Naive thymus-derived CD4-positive, alpha-beta T cell (primary cell): ENCODE measurements at regions not wholly inside any gene's neighbourhood (a gene's known extent, or its start where the extent isn't known, plus 50 kb on each side); places are given as distances from the start of the nearest gene placed in this dataset.

Experiments used
- ATAC-seq: fragments of 150-1000 bp; cut with Tn5 transposase; 2 replicates; pipeline ENCODE4 v1.10.0; 2021; ENCODE audit warnings: mild to moderate bottlenecking, moderate library complexity
- CTCF ChIA-PET: fragments of 350-600 bp; sonication (Branson Sonifier 250); formaldehyde crosslinking; loops from one replicate; lab custom pipeline; 2021; ENCODE audit warnings: antibody characterized with exemption; lab: Charles Lee
- POLR2A ChIA-PET: fragments of 350-600 bp; sonication (Branson Sonifier 250); formaldehyde crosslinking; loops from one replicate; lab custom pipeline; 2021; ENCODE audit warnings: antibody characterized with exemption, inconsistent platforms; lab: Charles Lee
- DNase-seq, 9 donors: peaks; one replicate each; pipeline versions ENCODE4 v3.0.0 to v3.0.0-alpha.2; 2020 to 2022; ENCODE audit warnings: mixed read lengths in 1 of 9
- H3K27ac ChIP-seq: one replicate; pipeline ENCODE4 v1.7.0; 2013; ENCODE audit warnings: mild to moderate bottlenecking, low read depth, low read length, moderate library complexity
- H3K27me3 ChIP-seq, 2 donors: one replicate each; pipeline ENCODE4 v1.7.0; 2013; ENCODE audit warnings: low read length in 2 of 2, mild to moderate bottlenecking in 2 of 2, moderate library complexity in 2 of 2; ENCODE audit not compliant: control insufficient read depth in 2 of 2, insufficient read depth in 2 of 2
- H3K36me3 ChIP-seq, 3 experiments: 1 replicate in 2 of 3; 2 replicates in 1 of 3; pipeline ENCODE4 v1.7.0; 2013; ENCODE audit warnings: low read length in 3 of 3, mild to moderate bottlenecking in 3 of 3, moderate library complexity in 1 of 3; ENCODE audit not compliant: insufficient read depth in 3 of 3, control insufficient read depth in 2 of 3
- H3K4me1 ChIP-seq, 2 donors: one replicate each; pipeline ENCODE4 v1.7.0; 2013; ENCODE audit warnings: low read length in 2 of 2, mild to moderate bottlenecking in 2 of 2, moderate library complexity in 1 of 2; ENCODE audit not compliant: control insufficient read depth in 2 of 2, insufficient read depth in 2 of 2
- H3K4me3 ChIP-seq: 2 replicates; pipeline ENCODE4 v1.7.0; 2013; ENCODE audit warnings: mild to moderate bottlenecking, low read length
- H3K9me3 ChIP-seq, 3 experiments: 1 replicate in 2 of 3; 2 replicates in 1 of 3; pipeline ENCODE4 v1.7.0; 2013; ENCODE audit warnings: low read length in 3 of 3; ENCODE audit not compliant: control insufficient read depth in 2 of 3
- H3K27ac Mint-ChIP-seq, 9 donors: one replicate each; pipeline ENCODE4 v1.8.0; 2020 to 2022; ENCODE audit warnings: mixed read lengths in 9 of 9, mild to moderate bottlenecking in 8 of 9, moderate library complexity in 5 of 9, inconsistent platforms in 2 of 9
- H3K27me3 Mint-ChIP-seq, 5 donors: one replicate each; pipeline ENCODE4 v1.8.0; 2021 to 2022; ENCODE audit warnings: mixed read lengths in 5 of 5, mild to moderate bottlenecking in 1 of 5
- H3K36me3 Mint-ChIP-seq, 5 donors: one replicate each; pipeline ENCODE4 v1.8.0; 2020 to 2022; ENCODE audit warnings: mixed read lengths in 5 of 5, mild to moderate bottlenecking in 3 of 5, inconsistent platforms in 1 of 5
- H3K4me1 Mint-ChIP-seq, 7 donors: one replicate each; pipeline ENCODE4 v1.8.0; 2020 to 2022; ENCODE audit warnings: mixed read lengths in 7 of 7, mild to moderate bottlenecking in 3 of 7, inconsistent platforms in 1 of 7
- H3K4me3 Mint-ChIP-seq, 10 donors: one replicate each; pipeline ENCODE4 v1.8.0; 2020 to 2022; ENCODE audit warnings: mild to moderate bottlenecking in 10 of 10, mixed read lengths in 10 of 10, moderate library complexity in 6 of 10, inconsistent platforms in 2 of 10
- H3K9me3 Mint-ChIP-seq, 11 donors: one replicate each; pipeline ENCODE4 v1.8.0; 2020 to 2022; ENCODE audit warnings: mixed read lengths in 11 of 11, mild to moderate bottlenecking in 4 of 11, inconsistent platforms in 1 of 11, moderate library complexity in 1 of 11
- intact Hi-C, 2 donors: fragments of 100-400 bp; cut with micrococcal nuclease; formaldehyde crosslinking; loops; one replicate each; pipeline ENCODE4 v1.15.1; 2023

DNA sequence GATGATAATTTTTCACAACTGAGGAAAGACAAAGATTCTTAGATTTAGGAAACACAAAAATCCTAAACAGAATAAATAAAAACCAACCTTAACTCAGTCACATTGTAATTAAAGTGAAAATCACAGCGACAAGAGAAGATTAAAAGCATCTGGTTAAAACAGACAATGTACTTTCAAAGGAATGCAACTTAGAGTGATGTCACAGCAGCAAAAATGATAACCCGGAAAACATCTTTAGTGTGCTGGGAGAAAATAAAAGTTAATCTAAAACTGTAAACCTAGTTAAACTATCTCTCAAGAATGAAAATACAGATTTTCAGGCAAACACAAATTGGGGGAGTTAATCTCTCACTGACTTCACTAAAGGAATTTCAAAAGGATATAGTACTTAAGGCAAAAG, 76.8 kb upstream of the OGFRL1 start:
- peaks cover 5 to 26% (median 6%) of the 10 kb centered on the region in 5 donors for H3K27me3 Mint-ChIP-seq
- no peaks in the 10 kb centered on the region for H3K4me1 ChIP-seq

DNA sequence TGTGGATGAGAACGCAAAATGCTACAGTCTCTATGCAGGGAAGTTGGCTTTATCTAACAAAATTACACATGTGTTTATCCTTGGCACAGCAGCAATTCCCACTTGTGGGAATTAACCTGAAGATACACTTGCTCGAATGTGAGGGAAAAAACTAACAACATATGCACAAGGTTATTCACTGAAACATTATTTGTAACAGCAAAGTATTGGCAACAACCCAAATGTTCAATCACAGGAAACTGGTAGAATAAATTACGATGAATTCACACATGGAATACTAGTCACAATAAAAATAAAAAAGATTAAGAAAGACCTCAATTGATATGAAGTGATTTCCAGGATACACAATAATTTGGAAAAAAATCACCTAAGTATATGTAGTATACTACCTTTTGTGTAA, 68.1 kb upstream of the OGFRL1 start:
- Mint-ChIP-seq H3K4me1 (peaks cover 0 to 5% (median 0%) of the 10 kb centered on the region in 7 donors), H3K27me3 (peaks cover 0 to 18% (median 3%) of the 10 kb centered on the region in 5 donors), H3K36me3 (no peaks in the 10 kb centered on the region), H3K27ac (no peak overlapping the region), H3K9me3 (no peaks in the 10 kb centered on the region), H3K4me3 (no peak overlapping the region)
- POLR2A ChIA-PET = no interaction called here
- no peak for DNase-seq
- Histone ChIP-seq H3K4me1 (no peaks in the 10 kb centered on the region), H3K4me3 (no peak overlapping the region), H3K27ac (no peak overlapping the region), H3K27me3 (no peaks in the 10 kb centered on the region), H3K9me3 (no peaks in the 10 kb centered on the region), H3K36me3 (no peaks in the 10 kb centered on the region)
- intact Hi-C loops = no loop called here
- no peak for ATAC-seq
- CTCF ChIA-PET = no interaction called here

More for the DNA sequence above, 76.8 kb upstream of the OGFRL1 start:
- ChIA-PET CTCF (no interaction called here), POLR2A (no interaction called here)
- H3K36me3 Mint-ChIP-seq = no peaks in the 10 kb centered on the region
- H3K27me3 ChIP-seq = no peaks in the 10 kb centered on the region
- no peaks in the 10 kb centered on the region for H3K4me1 Mint-ChIP-seq
- no peak overlapping the region for H3K27ac ChIP-seq
- H3K4me3 Mint-ChIP-seq = no peak overlapping the region
- no peaks in the 10 kb centered on the region for H3K36me3 ChIP-seq
- H3K9me3 Mint-ChIP-seq = no peaks in the 10 kb centered on the region
- H3K27ac Mint-ChIP-seq = no peak overlapping the region
- no peak overlapping the region for H3K4me3 ChIP-seq
- no peak for DNase-seq
- intact Hi-C loops = no loop called here
- no peak for ATAC-seq
- H3K9me3 ChIP-seq = no peaks in the 10 kb centered on the region

DNA sequence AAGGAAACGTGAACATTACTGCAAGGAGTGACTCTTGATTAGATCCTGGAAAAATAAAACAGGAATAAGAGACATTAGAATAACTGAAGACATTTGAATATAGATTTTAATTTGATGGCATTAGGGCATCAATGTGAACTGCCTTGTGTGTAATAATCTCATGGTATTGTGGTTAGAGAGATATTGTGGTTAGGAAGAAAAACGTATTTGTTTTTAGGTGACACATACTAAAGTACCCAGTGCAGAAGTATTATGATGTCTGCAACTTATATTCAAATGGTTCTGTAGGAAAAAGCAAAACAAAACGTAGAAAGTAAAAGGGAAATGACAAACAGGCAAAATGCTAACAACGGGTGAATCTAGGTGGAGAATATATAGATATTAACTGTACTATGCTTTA, 65.9 kb upstream of the OGFRL1 start:
- Histone ChIP-seq H3K9me3 (no peaks in the 10 kb centered on the region), H3K27ac (no peak overlapping the region), H3K27me3 (no peaks in the 10 kb centered on the region), H3K4me3 (no peak overlapping the region), H3K4me1 (no peaks in the 10 kb centered on the region), H3K36me3 (no peaks in the 10 kb centered on the region)
- peaks cover 0 to 12% (median 7%) of the 10 kb centered on the region in 7 donors for H3K4me1 Mint-ChIP-seq
- no peak for DNase-seq
- POLR2A ChIA-PET = no interaction called here
- H3K9me3 Mint-ChIP-seq = peaks cover 0 to 5% (median 0%) of the 10 kb centered on the region in 11 donors
- no peaks in the 10 kb centered on the region for H3K36me3 Mint-ChIP-seq
- peaks cover 0 to 14% (median 0%) of the 10 kb centered on the region in 5 donors for H3K27me3 Mint-ChIP-seq
- no peak overlapping the region for H3K4me3 Mint-ChIP-seq
- peak overlapping the region in 1 of 9 donors; percentile 44 for H3K27ac Mint-ChIP-seq
- no peak for ATAC-seq
- intact Hi-C loops = no loop called here
- CTCF ChIA-PET = no interaction called here

DNA sequence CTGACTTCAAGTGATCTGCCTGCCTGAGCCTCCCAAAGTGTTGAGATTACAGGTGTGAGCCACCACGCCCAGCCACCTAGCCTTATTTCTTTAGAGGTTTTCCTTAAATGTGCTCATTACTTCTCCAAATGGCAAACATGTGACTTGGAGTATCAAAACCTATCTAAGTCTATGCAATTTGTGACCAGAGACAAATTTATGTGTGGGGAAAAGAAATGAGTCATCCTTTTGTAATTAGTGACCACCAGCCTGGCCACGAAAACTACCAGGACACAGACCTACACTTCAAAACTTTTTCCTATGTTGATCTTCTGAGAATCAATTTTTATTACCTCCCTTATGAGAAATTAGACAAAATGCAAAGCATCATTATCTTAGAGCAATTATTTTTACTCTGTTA, 64.6 kb upstream of the OGFRL1 start:
- Mint-ChIP-seq H3K36me3 (no peaks in the 10 kb centered on the region), H3K27ac (no peak overlapping the region), H3K9me3 (peaks cover 0 to 5% (median 0%) of the 10 kb centered on the region in 11 donors), H3K4me1 (peaks cover 6 to 23% (median 17%) of the 10 kb centered on the region in 7 donors), H3K4me3 (no peak overlapping the region), H3K27me3 (peaks cover 0 to 11% (median 0%) of the 10 kb centered on the region in 5 donors)
- intact Hi-C loops = no loop called here
- Histone ChIP-seq H3K4me1 (peaks cover 3 to 6% of the 10 kb centered on the region in 2 donors), H3K27me3 (no peaks in the 10 kb centered on the region), H3K9me3 (no peaks in the 10 kb centered on the region), H3K36me3 (no peaks in the 10 kb centered on the region), H3K4me3 (no peak overlapping the region), H3K27ac (no peak overlapping the region)
- ChIA-PET CTCF (no interaction called here), POLR2A (no interaction called here)
- ATAC-seq (no peak), DNase-seq (no peak)

DNA sequence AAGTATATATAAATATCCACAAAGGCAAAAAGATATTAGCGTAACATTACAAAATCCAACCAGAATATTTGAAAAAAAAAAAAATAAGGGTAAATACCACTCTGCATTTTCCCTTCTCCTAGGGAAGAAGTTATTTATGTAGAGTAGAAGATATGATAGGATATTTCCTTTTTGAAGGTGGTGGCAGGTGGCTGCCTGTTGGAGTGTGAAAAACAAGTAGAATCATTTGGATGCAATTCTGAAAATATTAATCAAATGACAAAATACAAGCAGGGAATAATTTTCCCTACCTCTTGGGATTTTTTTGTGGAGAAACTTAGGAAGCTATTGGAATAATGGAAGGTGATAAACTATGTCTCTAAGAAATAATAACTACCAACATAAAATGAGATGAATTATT, 62.5 kb upstream of the OGFRL1 start:
- no peaks in the 10 kb centered on the region for H3K36me3 Mint-ChIP-seq
- no peak overlapping the region for H3K27ac Mint-ChIP-seq
- intact Hi-C loops = loop anchor here in 1 of 2 donors (5.0 kb wide), 1 partner anchor 61 kb away; the partner anchor contains the start of gene OGFRL1
- Histone ChIP-seq H3K27me3 (no peaks in the 10 kb centered on the region), H3K9me3 (no peaks in the 10 kb centered on the region), H3K4me3 (no peak overlapping the region), H3K27ac (no peak overlapping the region), H3K4me1 (peaks cover 10 to 13% of the 10 kb centered on the region in 2 donors), H3K36me3 (no peaks in the 10 kb centered on the region)
- ChIA-PET CTCF (no interaction called here), POLR2A (no interaction called here)
- no peak overlapping the region for H3K4me3 Mint-ChIP-seq
- no peak for DNase-seq
- H3K27me3 Mint-ChIP-seq = peaks cover 0 to 4% (median 0%) of the 10 kb centered on the region in 5 donors
- H3K4me1 Mint-ChIP-seq = peaks cover 8 to 35% (median 25%) of the 10 kb centered on the region in 7 donors
- peaks cover 0 to 5% (median 0%) of the 10 kb centered on the region in 11 donors for H3K9me3 Mint-ChIP-seq
- ATAC-seq = no peak

DNA sequence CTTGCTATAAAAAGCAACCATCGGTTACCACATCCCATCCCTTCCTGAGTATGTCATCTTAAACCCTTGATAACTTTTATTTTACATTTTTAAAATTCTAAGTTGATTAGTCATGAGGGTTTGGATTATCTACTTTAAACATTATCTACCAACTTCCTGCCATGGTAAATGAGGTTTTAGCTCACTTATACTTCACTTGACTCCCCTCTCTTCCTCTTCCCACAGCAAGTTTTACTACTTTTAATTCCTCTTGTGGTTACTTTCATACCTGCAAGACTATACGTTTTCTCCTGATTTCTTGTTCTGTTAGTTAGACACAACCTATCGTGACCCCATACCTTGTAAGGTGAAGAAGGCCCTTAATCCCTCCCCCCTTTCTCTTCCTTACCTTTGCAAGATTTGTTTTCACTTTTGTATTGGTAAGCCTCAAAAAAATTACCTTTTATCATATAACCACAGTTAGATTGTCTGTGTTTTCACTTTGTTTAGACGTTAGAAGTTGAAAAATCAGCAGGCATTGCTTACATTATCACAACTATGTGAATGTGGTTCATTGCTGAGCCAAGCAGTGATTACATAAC, 60.1 kb upstream of the OGFRL1 start:
- DNase-seq = peak in 7 of 9 donors; percentile 25 to 55 (median 40)
- Histone ChIP-seq H3K4me1 (peaks cover 10 to 13% of the 10 kb centered on the region in 2 donors), H3K4me3 (no peak overlapping the region), H3K27ac (peak overlapping the region; percentile 40), H3K27me3 (no peaks in the 10 kb centered on the region), H3K36me3 (no peaks in the 10 kb centered on the region), H3K9me3 (no peaks in the 10 kb centered on the region)
- ChIA-PET POLR2A (no interaction called here), CTCF (no interaction called here)
- no peaks in the 10 kb centered on the region for H3K36me3 Mint-ChIP-seq
- peaks cover 0 to 5% (median 0%) of the 10 kb centered on the region in 5 donors for H3K27me3 Mint-ChIP-seq
- peak overlapping the region in 8 of 10 donors; percentile 8 to 69 (median 55) for H3K4me3 Mint-ChIP-seq
- H3K27ac Mint-ChIP-seq = peak overlapping the region in 8 of 9 donors; percentile 15 to 75 (median 42)
- H3K9me3 Mint-ChIP-seq = peaks cover 0 to 5% (median 0%) of the 10 kb centered on the region in 11 donors
- peak; percentile 78 for ATAC-seq
- H3K4me1 Mint-ChIP-seq = peaks cover 8 to 35% (median 25%) of the 10 kb centered on the region in 7 donors
- intact Hi-C loops = loop anchor here in 1 of 2 donors (5.0 kb wide), 1 partner anchor 59 kb away; the partner anchor contains the start of gene OGFRL1

DNA sequence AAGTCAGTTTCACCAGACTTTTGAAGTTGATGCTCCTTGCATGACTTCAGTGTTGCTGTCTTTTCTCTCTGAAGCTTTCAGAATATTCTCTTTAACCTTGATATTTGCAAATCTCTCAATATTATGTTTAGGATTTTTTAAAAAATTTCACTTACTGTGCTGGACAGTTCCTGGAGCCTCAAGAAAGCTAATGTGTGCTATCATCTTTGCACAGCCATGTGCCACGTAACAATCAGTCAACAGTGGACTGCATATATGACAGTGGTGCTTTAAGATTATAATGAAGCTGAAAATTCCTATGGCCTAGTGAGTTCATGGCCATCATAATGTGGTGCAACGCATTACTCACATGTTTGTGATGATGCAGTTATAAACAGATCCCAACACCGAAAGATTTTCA, 59.1 kb upstream of the OGFRL1 start:
- Mint-ChIP-seq H3K4me3 (peak overlapping the region in 5 of 10 donors; percentile 8 to 56 (median 43)), H3K27ac (peak overlapping the region in 4 of 9 donors; percentile 15 to 75 (median 40)), H3K27me3 (peaks cover 0 to 5% (median 0%) of the 10 kb centered on the region in 5 donors), H3K9me3 (peaks cover 0 to 5% (median 0%) of the 10 kb centered on the region in 11 donors), H3K4me1 (peaks cover 8 to 35% (median 25%) of the 10 kb centered on the region in 7 donors), H3K36me3 (no peaks in the 10 kb centered on the region)
- no peak for ATAC-seq
- no peak overlapping the region for H3K27ac ChIP-seq
- H3K36me3 ChIP-seq = no peaks in the 10 kb centered on the region
- intact Hi-C loops = loop anchor here in 1 of 2 donors (5.0 kb wide), 1 partner anchor 58 kb away; the partner anchor contains the start of gene OGFRL1
- H3K4me1 ChIP-seq = peaks cover 10 to 13% of the 10 kb centered on the region in 2 donors
- DNase-seq = no peak
- no peaks in the 10 kb centered on the region for H3K27me3 ChIP-seq
- CTCF ChIA-PET = no interaction called here
- H3K9me3 ChIP-seq = no peaks in the 10 kb centered on the region
- POLR2A ChIA-PET = no interaction called here
- no peak overlapping the region for H3K4me3 ChIP-seq
